IPS-20b (cell line): ENCODE measurements at regions not wholly inside any gene's neighbourhood (a gene's known extent, or its start where the extent isn't known, plus 50 kb on each side); places are given as distances from the start of the nearest gene placed in this dataset.
"Not testable (repeated sequence)": the region's sequence is repeated elsewhere in the genome, so short reads cannot be mapped to it uniquely, and the experiment has no call there.

Experiments
- H3K27ac ChIP-seq: one replicate; pipeline ENCODE4 v1.5.1; 2013; ENCODE audit warnings: low read length
- H3K27me3 ChIP-seq: 2 replicates; pipeline ENCODE4 v1.6.1; 2013; ENCODE audit warnings: mild to moderate bottlenecking, low read length, inconsistent platforms; ENCODE audit not compliant: insufficient read depth
- H3K36me3 ChIP-seq: 2 replicates; pipeline ENCODE4 v1.6.1; 2013; ENCODE audit warnings: low read depth, mild to moderate bottlenecking, inconsistent platforms, low read length, moderate library complexity; ENCODE audit not compliant: insufficient read depth
- H3K4me1 ChIP-seq: 2 replicates; pipeline ENCODE4 v1.6.1; 2013; ENCODE audit warnings: mild to moderate bottlenecking, control low read depth, inconsistent platforms, low read length, moderate library complexity; ENCODE audit not compliant: insufficient read depth
- H3K4me3 ChIP-seq: 2 replicates; pipeline ENCODE4 v1.5.1; 2013; ENCODE audit warnings: mild to moderate bottlenecking, low read length, inconsistent platforms
- H3K9ac ChIP-seq: 2 replicates; pipeline ENCODE4 v1.6.1; 2013; ENCODE audit warnings: low read depth, mild to moderate bottlenecking, inconsistent platforms, low read length, moderate library complexity
- H3K9me3 ChIP-seq: 2 replicates; pipeline ENCODE4 v1.6.1; 2013; ENCODE audit warnings: mild to moderate bottlenecking, low read depth, low read length, inconsistent platforms; ENCODE audit not compliant: insufficient read depth

DNA sequence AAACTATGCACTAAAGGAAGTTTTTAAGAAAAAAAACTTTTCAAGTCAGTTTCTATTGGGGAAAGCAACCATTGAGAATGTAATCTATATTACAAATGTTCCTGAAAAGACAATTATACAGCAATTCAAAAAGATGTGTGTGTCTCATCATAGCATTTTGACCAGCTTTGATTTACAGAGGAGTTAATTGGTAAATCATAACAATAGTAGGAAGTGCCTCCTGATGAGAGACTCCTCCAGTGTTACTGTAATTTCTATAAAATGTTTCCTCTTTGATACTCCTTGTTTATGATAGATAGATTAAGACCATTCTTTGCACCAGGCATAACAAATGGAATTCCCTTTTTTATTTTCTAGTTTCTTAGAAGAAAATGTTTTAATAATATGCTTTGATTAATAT, 249.9 kb downstream of the CALCRL start:
- Histone ChIP-seq H3K4me3 (no peak overlapping the region), H3K27ac (no peak overlapping the region), H3K36me3 (no peaks in the 10 kb centered on the region), H3K27me3 (no peaks in the 10 kb centered on the region), H3K9ac (no peak overlapping the region), H3K4me1 (no peaks in the 10 kb centered on the region), H3K9me3 (no peaks in the 10 kb centered on the region)

DNA sequence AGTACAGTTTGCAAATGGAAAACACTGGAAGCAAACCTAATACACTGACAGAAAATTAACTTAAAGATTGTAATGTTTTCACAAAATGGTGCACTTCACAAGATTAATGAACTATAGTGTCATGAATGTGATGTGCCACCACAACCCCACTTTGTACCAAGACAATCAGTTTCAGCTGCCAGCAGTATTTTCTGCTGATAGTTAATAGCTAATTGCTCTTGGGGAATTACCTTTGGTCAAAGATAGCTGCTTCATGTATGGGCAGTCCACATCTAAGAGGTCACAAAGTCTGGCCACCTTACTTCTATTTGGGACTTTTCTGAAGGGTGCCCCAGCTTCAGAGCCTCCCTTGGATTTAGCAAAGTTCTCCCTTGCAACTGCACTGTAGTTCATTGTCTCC, 254.0 kb downstream of the CALCRL start:
- H3K9ac ChIP-seq = no peak overlapping the region
- H3K27me3 ChIP-seq = no peaks in the 10 kb centered on the region
- no peak overlapping the region for H3K4me3 ChIP-seq
- H3K9me3 ChIP-seq = no peaks in the 10 kb centered on the region
- no peaks in the 10 kb centered on the region for H3K36me3 ChIP-seq
- no peaks in the 10 kb centered on the region for H3K4me1 ChIP-seq
- no peak overlapping the region for H3K27ac ChIP-seq

DNA sequence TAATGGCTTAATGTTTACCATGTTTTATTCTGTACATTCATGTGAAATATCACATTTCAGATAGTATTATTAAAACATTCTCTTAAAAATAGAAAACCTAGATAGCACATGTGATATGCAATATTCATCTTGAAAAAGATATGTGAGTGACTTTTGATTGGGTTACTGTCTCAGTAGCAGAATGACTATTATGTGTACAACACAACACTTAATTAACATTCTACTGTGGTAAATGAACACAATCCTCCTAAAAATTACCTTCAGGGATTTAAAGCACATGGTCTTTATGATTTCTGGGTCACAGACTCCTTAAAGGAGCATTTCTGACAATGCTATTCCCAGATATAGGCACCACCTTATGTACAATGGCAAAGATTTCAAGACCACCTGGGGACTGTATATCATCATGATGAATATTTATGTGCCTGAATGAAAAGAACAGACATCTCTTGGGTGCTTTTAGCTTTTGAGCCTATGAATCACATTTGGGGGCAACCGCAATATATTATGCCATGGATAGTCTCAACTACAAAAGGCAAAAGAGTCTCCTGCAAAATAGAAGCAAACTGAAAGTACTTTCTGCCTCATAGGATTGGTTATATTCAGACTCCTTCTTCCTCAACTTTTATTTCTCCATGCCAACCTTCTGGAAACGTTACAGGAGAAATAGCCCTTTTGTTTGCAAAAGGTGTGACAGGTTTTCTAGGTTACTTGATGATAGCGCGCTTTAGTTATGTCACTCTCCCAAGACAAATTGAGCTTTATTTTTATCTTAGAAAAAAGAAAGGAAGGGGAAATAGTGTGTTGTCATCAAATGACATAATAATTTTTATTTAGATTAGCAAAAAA, 259.0 kb downstream of the CALCRL start:
- no peaks in the 10 kb centered on the region for H3K36me3 ChIP-seq
- no peaks in the 10 kb centered on the region for H3K9me3 ChIP-seq
- no peak overlapping the region for H3K4me3 ChIP-seq
- H3K9ac ChIP-seq = no peak overlapping the region
- H3K27ac ChIP-seq = no peak overlapping the region
- H3K27me3 ChIP-seq = no peaks in the 10 kb centered on the region
- H3K4me1 ChIP-seq = no peaks in the 10 kb centered on the region

DNA sequence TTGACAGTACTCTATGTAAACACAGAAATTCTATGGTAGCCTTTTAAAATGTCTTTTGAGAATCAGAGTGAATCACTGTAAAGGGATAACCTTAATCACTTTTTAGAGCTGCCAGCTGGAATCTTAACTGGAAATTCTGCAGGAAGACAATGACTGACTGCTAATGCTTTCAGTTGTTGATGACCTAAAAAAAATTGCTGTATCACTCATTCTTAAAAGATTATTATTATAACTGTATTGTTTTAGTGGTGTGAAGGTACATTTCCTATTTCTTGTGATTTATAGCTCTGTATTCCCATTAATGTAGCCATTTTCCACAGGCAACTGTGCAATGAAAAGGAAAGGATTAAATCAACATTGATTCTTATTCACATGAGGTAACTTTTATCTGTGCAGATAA, 260.5 kb downstream of the CALCRL start:
- Histone ChIP-seq H3K4me3 (no peak overlapping the region), H3K9ac (no peak overlapping the region), H3K4me1 (no peaks in the 10 kb centered on the region), H3K36me3 (no peaks in the 10 kb centered on the region), H3K27ac (no peak overlapping the region), H3K9me3 (peaks cover 3% of the 10 kb centered on the region; the same call in 1 of the 2 replicates), H3K27me3 (no peaks in the 10 kb centered on the region)

DNA sequence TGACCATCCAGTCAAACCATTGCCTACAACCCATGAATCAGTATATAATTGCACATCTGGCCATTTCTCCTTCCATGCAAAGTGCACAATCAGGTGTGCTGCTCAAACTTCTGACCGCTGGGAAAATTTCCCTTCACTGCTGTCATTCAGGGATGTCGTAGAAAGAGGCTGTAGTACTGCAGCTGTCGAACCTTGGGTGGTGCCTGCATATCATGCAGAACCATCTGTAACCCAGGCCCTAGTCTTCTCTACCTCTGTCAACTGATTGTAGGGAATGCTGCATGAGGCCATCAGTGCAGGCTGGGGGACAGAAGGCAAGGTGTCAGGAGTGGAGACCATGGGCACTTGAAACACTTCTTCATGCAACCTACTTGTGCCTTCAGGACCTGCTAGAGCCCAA, 267.5 kb downstream of the CALCRL start:
- no peaks in the 10 kb centered on the region for H3K36me3 ChIP-seq
- H3K27ac ChIP-seq = no peak overlapping the region
- H3K4me1 ChIP-seq = no peaks in the 10 kb centered on the region
- peaks cover 5% of the 10 kb centered on the region; the same call in 1 of the 2 replicates for H3K9me3 ChIP-seq
- no peak overlapping the region for H3K9ac ChIP-seq
- H3K4me3 ChIP-seq = no peak overlapping the region
- no peaks in the 10 kb centered on the region for H3K27me3 ChIP-seq

DNA sequence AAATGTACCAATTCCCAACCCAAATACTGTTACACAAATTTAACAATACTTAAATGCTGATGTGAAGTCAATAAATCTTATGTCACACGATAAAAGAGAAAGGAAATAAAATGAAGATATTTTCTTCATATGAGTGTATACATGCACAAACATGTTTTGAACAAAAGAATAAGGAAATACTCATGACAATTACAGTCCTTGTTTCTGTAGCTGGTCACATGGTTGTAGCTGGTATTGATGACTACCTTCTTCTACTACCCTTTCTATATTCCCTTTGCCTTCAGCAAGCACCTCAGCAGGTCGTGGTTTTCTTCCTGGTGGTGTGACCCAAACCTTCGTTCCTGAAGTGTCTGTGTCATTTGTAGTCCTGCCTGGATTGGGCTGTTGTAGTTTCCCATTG, 269.2 kb downstream of the CALCRL start:
- H3K27me3 ChIP-seq, H3K9ac ChIP-seq, H3K4me3 ChIP-seq, H3K9me3 ChIP-seq, H3K27ac ChIP-seq, H3K36me3 ChIP-seq, H3K4me1 ChIP-seq: not testable (repeated sequence)

DNA sequence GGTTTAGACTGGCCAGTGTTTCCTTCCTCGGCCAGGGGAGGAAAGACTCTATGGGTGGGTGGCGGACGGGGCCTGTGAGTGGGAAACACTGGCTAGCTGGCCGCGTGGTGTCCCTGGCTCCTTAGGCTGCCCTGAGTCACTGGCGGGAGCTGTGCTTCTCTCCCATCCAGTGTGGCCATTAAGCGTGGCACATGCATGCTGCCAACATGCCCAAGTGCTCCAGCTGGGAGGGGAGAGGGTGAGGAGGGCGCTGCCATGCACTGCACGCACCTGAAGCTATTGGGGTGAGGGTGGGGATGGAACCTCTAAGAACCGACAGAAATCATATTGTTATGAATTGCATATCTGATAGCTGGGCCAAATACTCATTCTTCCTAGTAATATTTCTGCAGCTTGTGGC, 270.8 kb downstream of the CALCRL start:
- no peak overlapping the region for H3K4me3 ChIP-seq
- H3K27ac ChIP-seq = no peak overlapping the region
- H3K27me3 ChIP-seq = no peaks in the 10 kb centered on the region

DNA sequence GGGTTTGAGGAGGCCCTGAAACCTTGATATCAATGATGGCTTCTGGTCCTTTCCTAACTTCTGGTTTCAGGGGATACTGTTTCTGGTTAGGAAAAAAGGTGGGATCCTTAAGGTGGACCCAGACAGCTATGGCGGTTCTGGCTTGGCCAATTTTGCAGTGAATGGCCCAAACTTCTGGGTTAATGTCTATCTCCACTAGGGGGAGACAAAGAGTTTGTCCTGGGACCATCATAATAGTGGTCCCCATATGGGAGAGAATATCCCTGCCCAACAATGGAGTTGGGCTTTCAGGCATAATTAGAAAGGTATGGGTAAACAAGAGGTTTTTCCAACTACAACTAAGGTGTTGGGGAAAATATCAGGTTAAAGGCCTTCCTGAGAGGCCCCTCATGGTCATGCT, 273.5 kb downstream of the CALCRL start:
- no peak overlapping the region for H3K9ac ChIP-seq
- H3K36me3 ChIP-seq = no peaks in the 10 kb centered on the region
- H3K27ac ChIP-seq = no peak overlapping the region
- H3K9me3 ChIP-seq = no peaks in the 10 kb centered on the region
- H3K4me3 ChIP-seq = no peak overlapping the region
- no peaks in the 10 kb centered on the region for H3K4me1 ChIP-seq
- no peaks in the 10 kb centered on the region for H3K27me3 ChIP-seq

More for the DNA sequence above, 270.8 kb downstream of the CALCRL start:
- H3K36me3 ChIP-seq = no peaks in the 10 kb centered on the region
- H3K9ac ChIP-seq = no peak overlapping the region
- no peaks in the 10 kb centered on the region for H3K4me1 ChIP-seq
- H3K9me3 ChIP-seq = no peaks in the 10 kb centered on the region

DNA sequence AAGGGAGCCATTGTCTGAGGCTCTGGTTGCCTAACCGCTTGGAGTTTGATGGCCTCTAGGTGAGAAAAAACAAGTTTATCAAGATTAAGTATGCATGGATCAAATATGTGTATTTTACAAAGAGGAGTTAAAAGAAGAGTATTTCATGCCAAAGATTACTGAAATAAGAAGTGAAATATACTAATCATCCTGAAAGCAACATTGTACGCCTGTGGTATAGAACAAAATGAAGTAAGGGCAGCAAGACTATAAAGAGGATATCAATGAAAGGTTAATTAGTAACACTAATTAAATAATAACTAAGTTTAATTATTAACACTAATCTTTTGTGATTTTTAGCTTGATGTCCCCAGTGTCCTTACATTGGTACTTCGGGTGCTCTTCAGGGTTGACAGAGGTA, 276.7 kb downstream of the CALCRL start:
- Histone ChIP-seq H3K4me1 (no peaks in the 10 kb centered on the region), H3K27ac (no peak overlapping the region), H3K27me3 (no peaks in the 10 kb centered on the region), H3K36me3 (no peaks in the 10 kb centered on the region), H3K4me3 (no peak overlapping the region), H3K9ac (no peak overlapping the region), H3K9me3 (no peaks in the 10 kb centered on the region)

DNA sequence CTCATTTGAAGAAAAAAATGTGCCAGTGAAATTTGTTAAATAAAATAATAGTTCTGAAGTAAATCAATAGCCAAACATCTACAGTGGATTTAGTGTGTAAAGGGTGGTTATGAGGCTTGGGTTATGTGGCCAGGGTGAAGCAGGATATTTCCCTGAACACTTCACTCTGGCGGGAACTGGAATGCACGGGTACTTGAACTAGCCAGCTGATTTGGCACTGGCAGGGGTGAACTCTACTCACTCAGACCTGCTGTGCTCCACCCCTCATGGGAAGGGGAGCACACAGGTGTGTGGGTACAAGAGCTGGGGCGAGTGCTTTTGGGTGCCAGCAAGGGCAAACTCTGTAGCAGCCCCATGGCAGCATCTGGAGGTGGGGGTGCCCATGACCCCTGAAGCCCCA, 278.2 kb downstream of the CALCRL start:
- H3K27me3 ChIP-seq = no peaks in the 10 kb centered on the region
- no peak overlapping the region for H3K4me3 ChIP-seq
- no peaks in the 10 kb centered on the region for H3K9me3 ChIP-seq
- H3K36me3 ChIP-seq = no peaks in the 10 kb centered on the region
- H3K9ac ChIP-seq = no peak overlapping the region
- H3K27ac ChIP-seq = no peak overlapping the region
- no peaks in the 10 kb centered on the region for H3K4me1 ChIP-seq

DNA sequence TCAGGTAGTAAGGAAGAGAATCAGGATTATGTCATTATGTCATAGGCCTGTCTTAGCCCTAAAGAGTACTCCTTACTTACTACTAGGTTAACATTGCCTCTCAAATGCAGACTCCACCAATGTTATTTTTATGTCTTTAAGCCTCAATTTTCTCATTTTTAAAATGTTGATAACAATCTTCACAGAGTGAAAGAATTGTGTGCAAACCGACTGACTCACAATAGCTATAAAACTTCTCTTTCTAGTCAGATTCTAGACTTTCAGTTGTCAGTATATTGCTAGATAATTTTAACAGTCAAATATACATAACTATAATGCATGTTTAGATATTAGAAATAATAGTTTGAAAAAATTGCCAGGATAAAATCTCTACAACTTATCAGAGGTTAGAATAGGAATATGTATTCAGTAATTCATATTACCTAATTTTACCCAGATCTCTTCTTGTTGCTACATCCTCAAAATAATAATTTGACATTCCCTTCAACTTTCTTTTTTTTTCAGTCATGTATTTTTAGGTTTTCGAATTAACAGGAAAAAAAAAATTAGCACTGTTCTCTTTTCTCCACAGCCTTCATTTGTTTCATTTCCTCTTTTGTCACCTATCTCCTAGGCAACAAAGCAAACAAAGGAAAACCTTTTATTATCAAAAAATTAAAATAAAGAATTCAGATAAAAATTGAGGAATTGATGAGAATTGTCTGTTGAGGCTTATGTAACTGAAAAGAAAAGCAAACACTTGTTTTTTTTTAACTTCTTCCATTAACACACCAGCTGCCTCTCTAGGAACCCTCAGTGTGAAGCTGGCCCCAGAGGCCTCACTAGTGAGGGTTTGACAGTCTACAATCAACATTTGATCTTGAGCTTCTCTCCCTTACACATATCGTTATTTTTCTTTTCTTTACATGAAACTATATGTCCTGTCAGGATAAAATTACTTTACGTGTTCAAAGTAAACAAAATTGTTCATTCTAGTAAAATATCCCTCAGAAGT, 279.0 kb downstream of the CALCRL start:
- Histone ChIP-seq H3K9me3 (no peaks in the 10 kb centered on the region), H3K36me3 (no peaks in the 10 kb centered on the region), H3K27me3 (no peaks in the 10 kb centered on the region), H3K4me1 (no peaks in the 10 kb centered on the region), H3K9ac (no peak overlapping the region), H3K4me3 (no peak overlapping the region), H3K27ac (no peak overlapping the region)

DNA sequence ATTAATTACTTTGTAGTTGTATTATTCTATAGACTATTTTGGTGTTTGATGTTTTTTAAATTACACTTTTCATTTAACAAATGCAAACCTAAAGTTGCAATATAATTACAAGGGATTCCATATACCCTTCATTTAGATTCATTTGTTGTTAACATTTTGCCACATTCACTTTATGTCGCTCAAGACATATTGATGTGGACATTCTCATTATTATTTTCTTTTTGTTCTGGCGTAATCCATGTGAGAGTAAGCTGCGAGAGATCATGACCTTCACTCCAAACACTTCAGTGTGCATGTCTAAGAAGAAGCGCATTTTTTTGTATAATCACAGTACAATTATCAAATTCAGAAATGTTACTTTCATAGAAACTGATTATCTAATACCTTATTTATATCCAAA, 280.6 kb downstream of the CALCRL start:
- no peaks in the 10 kb centered on the region for H3K27me3 ChIP-seq
- no peak overlapping the region for H3K27ac ChIP-seq
- H3K9ac ChIP-seq = no peak overlapping the region
- H3K4me3 ChIP-seq = no peak overlapping the region
- no peaks in the 10 kb centered on the region for H3K4me1 ChIP-seq
- H3K36me3 ChIP-seq = no peaks in the 10 kb centered on the region
- H3K9me3 ChIP-seq = no peaks in the 10 kb centered on the region
